Endothelial cell of umbilical vein (primary cell): ENCODE measurements at regions not wholly inside any gene's neighbourhood (a gene's known extent, or its start where the extent isn't known, plus 50 kb on each side); places are given as distances from the start of the nearest gene placed in this dataset.

Experiments used
- EZH2 ChIP-seq: IDR thresholded peaks from 2 replicates; pipeline ENCODE4 v1.6.1; 2012; ENCODE audit warnings: borderline replicate concordance, low read depth, mild to moderate bottlenecking, moderate library complexity, low read length, inconsistent platforms; ENCODE audit not compliant: severe bottlenecking
- GATA2 ChIP-seq: IDR thresholded peaks from 2 replicates; pipeline ENCODE4 v1.7.0; 2011; ENCODE audit warnings: low read depth, mild to moderate bottlenecking, moderate library complexity, mixed read lengths, low read length; ENCODE audit not compliant: insufficient read length, insufficient read depth
- JUN ChIP-seq: IDR thresholded peaks from 2 replicates; pipeline ENCODE4 v1.6.1; 2011; ENCODE audit warnings: borderline replicate concordance, low read depth; ENCODE audit not compliant: insufficient read length, insufficient read depth
- MYC ChIP-seq: IDR thresholded peaks from one replicate; pipeline ENCODE4 v1.6.1; 2011; ENCODE audit warnings: mild to moderate bottlenecking, low read depth, low read length
- POLR2A ChIP-seq: IDR thresholded peaks from 2 replicates; pipeline ENCODE4 v1.6.1; 2012; ENCODE audit warnings: low read depth, mild to moderate bottlenecking, control low read depth, low read length
- POLR2AphosphoS5 ChIP-seq: IDR thresholded peaks from 2 replicates; pipeline ENCODE4 v1.6.1; 2012; ENCODE audit warnings: low read depth, mild to moderate bottlenecking, control low read depth, low read length, moderate library complexity; ENCODE audit not compliant: insufficient read depth
- TF ChIP-seq, protein P1 (sequence below), 2 donors: IDR thresholded peaks; 1 replicate in 1 of 2; 2 replicates in 1 of 2; pipeline ENCODE4 v1.5.1; 2011; ENCODE audit warnings: low read length in 2 of 2, mild to moderate bottlenecking in 2 of 2, moderate library complexity in 2 of 2, control low read depth in 1 of 2, inconsistent platforms in 1 of 2, low read depth in 1 of 2; ENCODE audit not compliant: insufficient read depth in 1 of 2; ENCODE audit errors: extremely low read depth in 1 of 2
- TF ChIP-seq, protein P2 (sequence below): IDR thresholded peaks from 2 replicates; pipeline ENCODE4 v1.6.1; 2011; ENCODE audit not compliant: insufficient read depth, insufficient read length

DNA sequence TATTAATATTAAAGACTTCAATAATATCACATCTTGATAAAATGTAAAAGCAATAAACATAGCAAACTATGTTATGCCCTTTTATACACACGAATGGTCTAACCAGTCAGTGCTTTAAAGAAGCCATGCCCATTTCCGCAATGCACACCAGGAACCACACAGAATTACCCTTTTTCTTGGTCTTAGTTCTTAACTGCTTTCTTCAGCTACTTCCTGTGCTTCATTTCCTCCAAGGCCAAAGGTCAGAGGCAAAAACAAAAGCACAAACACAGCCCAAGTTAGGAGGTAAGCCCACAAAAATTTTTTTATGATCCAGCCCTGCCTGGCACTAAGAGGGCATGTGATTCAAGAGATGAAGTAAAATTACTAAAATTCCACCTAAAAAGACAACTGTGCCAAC is 267.2 kb downstream of the FBXO15 start:
- TF ChIP-seq EZH2 = no peak
- TF ChIP-seq, protein P1, sequence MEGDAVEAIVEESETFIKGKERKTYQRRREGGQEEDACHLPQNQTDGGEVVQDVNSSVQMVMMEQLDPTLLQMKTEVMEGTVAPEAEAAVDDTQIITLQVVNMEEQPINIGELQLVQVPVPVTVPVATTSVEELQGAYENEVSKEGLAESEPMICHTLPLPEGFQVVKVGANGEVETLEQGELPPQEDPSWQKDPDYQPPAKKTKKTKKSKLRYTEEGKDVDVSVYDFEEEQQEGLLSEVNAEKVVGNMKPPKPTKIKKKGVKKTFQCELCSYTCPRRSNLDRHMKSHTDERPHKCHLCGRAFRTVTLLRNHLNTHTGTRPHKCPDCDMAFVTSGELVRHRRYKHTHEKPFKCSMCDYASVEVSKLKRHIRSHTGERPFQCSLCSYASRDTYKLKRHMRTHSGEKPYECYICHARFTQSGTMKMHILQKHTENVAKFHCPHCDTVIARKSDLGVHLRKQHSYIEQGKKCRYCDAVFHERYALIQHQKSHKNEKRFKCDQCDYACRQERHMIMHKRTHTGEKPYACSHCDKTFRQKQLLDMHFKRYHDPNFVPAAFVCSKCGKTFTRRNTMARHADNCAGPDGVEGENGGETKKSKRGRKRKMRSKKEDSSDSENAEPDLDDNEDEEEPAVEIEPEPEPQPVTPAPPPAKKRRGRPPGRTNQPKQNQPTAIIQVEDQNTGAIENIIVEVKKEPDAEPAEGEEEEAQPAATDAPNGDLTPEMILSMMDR (IDR thresholded peaks at IDR 0.05; ENCODE audit: extremely low read depth in 1 of 2, insufficient read depth in 1 of 2, low read depth in 1 of 2, low read length in 2 of 2) = no peak
- no peak for TF ChIP-seq POLR2AphosphoS5
- TF ChIP-seq POLR2A = no peak
- no peak for TF ChIP-seq MYC
- TF ChIP-seq JUN = no peak
- no peak for TF ChIP-seq GATA2
- TF ChIP-seq, protein P2, sequence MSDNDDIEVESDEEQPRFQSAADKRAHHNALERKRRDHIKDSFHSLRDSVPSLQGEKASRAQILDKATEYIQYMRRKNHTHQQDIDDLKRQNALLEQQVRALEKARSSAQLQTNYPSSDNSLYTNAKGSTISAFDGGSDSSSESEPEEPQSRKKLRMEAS = no peak
